ENCODE measurements at regions not wholly inside any gene's neighbourhood (a gene's known extent, or its start where the extent isn't known, plus 50 kb on each side); places are given as distances from the start of the nearest gene placed in this dataset.

GRCh38 chr3:104982130-104982529, 384.6 kb upstream of the ALCAM start:
- no peak overlapping the region for H2BK15ac ChIP-seq (ENCODE audit: low read length)
- no peak overlapping the region for H2BK5ac ChIP-seq (ENCODE audit: low read depth, low read length)
- H2BK20ac ChIP-seq (ENCODE audit: low read length) = no peak overlapping the region
- no peak overlapping the region for H3K4me3 ChIP-seq (ENCODE audit: extremely low read depth in 1 of 4, insufficient read depth in 2 of 4, low read depth in 3 of 4, low read length in 4 of 4)
- no peak overlapping the region for H3K56ac ChIP-seq (replicated peaks; ENCODE audit: insufficient read length, low read depth, low read length)
- no peaks in the 10 kb centered on the region for H3K4me1 ChIP-seq (replicated peaks in 1 of 4; ENCODE audit: control insufficient read depth in 3 of 4, insufficient read depth in 4 of 4, low read length in 3 of 4)
- ChIA-PET POLR2A (ENCODE audit: partially characterized antibody) (no interaction called here), CTCF (ENCODE audit: partially characterized antibody) (interaction anchor here (1.0 kb wide), 1 partner anchor 25 kb away, joined by 3 read pairs; no protein-coding TSS in a partner anchor)
- H3K4me2 ChIP-seq (ENCODE audit: insufficient read depth in 1 of 2, low read depth in 2 of 2, low read length in 2 of 2) = no peak overlapping the region
- H3K79me1 ChIP-seq (ENCODE audit: low read depth, low read length) = no peaks in the 10 kb centered on the region
- no peak overlapping the region for H3K4ac ChIP-seq (replicated peaks; ENCODE audit: insufficient read length, low read depth, low read length)
- H3K79me2 ChIP-seq (ENCODE audit: control insufficient read depth in 1 of 2, insufficient read depth in 2 of 2, low read length in 2 of 2) = no peaks in the 10 kb centered on the region
- no peak overlapping the region for H3K14ac ChIP-seq (ENCODE audit: insufficient read length)
- H2AFZ ChIP-seq (ENCODE audit: low read length) = no peak overlapping the region
- WGBS, 2 experiments (ENCODE audit: extremely low coverage in 1 of 2, insufficient coverage in 1 of 2, insufficient read length in 1 of 2, insufficient replicate concordance in 2 of 2, low coverage in 1 of 2, low lambda C conversion rate in 2 of 2, missing lambda C conversion rate in 1 of 2) = 100% methylated on average over 1 of the region's 1 CpG; no CpG with 5 or more reads in 1 of the 2 experiments
- H3K18ac ChIP-seq (ENCODE audit: extremely low read depth, low read length) = no peak overlapping the region
- H4K8ac ChIP-seq (ENCODE audit: extremely low read depth, insufficient read depth, low read length) = no peak overlapping the region
- no peak overlapping the region for H4K91ac ChIP-seq (replicated peaks; ENCODE audit: insufficient read length, low read length)
- H3K23ac ChIP-seq (ENCODE audit: insufficient read length) = no peak overlapping the region
- no peaks in the 10 kb centered on the region for H4K20me1 ChIP-seq (replicated peaks in 1 of 2; ENCODE audit: control insufficient read depth in 1 of 2, insufficient read depth in 2 of 2, low read length in 2 of 2)
- H2AK5ac ChIP-seq (ENCODE audit: low read depth, low read length) = no peak overlapping the region
- no peak overlapping the region for H2BK120ac ChIP-seq (replicated peaks; ENCODE audit: low read depth, low read length)
- H3K23me2 ChIP-seq (ENCODE audit: low read depth, low read length) = no peaks in the 10 kb centered on the region
- H3K36me3 ChIP-seq (ENCODE audit: control insufficient read depth in 2 of 4, insufficient read depth in 4 of 4, low read length in 3 of 4) = no peaks in the 10 kb centered on the region
- no peak overlapping the region for H2BK12ac ChIP-seq (ENCODE audit: low read depth, low read length)
- no peak overlapping the region for H3K27ac ChIP-seq (ENCODE audit: low read depth, low read length)
- FAIRE-seq (no peak), DNase-seq (ENCODE audit: low read depth in 1 of 2, low spot score in 2 of 2) (no peak)
- H3K9me3 ChIP-seq (ENCODE audit: insufficient read depth in 2 of 2, low read depth in 1 of 2, low read length in 1 of 2) = no peaks in the 10 kb centered on the region
- H4K5ac ChIP-seq (ENCODE audit: insufficient read length, low read depth, low read length) = no peak overlapping the region
- H3K9ac ChIP-seq (replicated peaks in 1 of 4; ENCODE audit: extremely low read depth in 1 of 4, low read depth in 3 of 4, low read length in 3 of 4) = no peak overlapping the region
- TF ChIP-seq RAD21 (IDR thresholded peaks at IDR 0.05 in 1 of 2, conservative IDR thresholded peaks at IDR 0.05 in 1 of 2; ENCODE audit: low read depth in 2 of 2, low read length in 2 of 2) (no peak), YY1 (IDR thresholded peaks at IDR 0.05; ENCODE audit: low read depth, low read length) (no peak), TAF1 (IDR thresholded peaks at IDR 0.05; ENCODE audit: low read depth, low read length) (no peak), JUN (IDR thresholded peaks at IDR 0.05; ENCODE audit: low read depth, low read length) (no peak), BCL11A (IDR thresholded peaks at IDR 0.05; ENCODE audit: low read depth in 2 of 2, low read length in 2 of 2) (no peak), MAFK (IDR thresholded peaks at IDR 0.05; ENCODE audit: low read depth, low read length) (no peak), CHD1 (IDR thresholded peaks at IDR 0.05; ENCODE audit: low read depth, low read length) (no peak), SIX5 (IDR thresholded peaks at IDR 0.05; ENCODE audit: low read depth, low read length) (no peak), CEBPB (IDR thresholded peaks at IDR 0.05; ENCODE audit: low read depth, low read length) (no peak), PHF8 (conservative IDR thresholded peaks at IDR 0.05; ENCODE audit: low read depth, low read length) (no peak), POLR2A (IDR thresholded peaks at IDR 0.05; ENCODE audit: control extremely low read depth in 1 of 2, low read depth in 2 of 2, low read length in 2 of 2) (no peak), USF2 (IDR thresholded peaks at IDR 0.05; ENCODE audit: low read length) (no peak), TEAD4 (IDR thresholded peaks at IDR 0.05; ENCODE audit: low read depth, low read length) (no peak), POU5F1 (IDR thresholded peaks at IDR 0.05; ENCODE audit: low read depth, low read length) (no peak), SUZ12 (IDR thresholded peaks at IDR 0.05; ENCODE audit: low read length) (no peak), HDAC6 (IDR thresholded peaks at IDR 0.05; ENCODE audit: low read depth, low read length) (no peak)
- H3K27me3 ChIP-seq (replicated peaks in 1 of 4; ENCODE audit: control insufficient read depth in 3 of 4, extremely low read depth in 1 of 4, insufficient read depth in 3 of 4, low read length in 3 of 4) = no peaks in the 10 kb centered on the region
